Occipital lobe (tissue), 1 donor: ENCODE measurements at regions not wholly inside any gene's neighbourhood (a gene's known extent, or its start where the extent isn't known, plus 50 kb on each side); places are given as distances from the start of the nearest gene placed in this dataset.
"Not testable (repeated sequence)": the region's sequence is repeated elsewhere in the genome, so short reads cannot be mapped to it uniquely, and the experiment has no call there.

ENCODE experiments used
- DNase-seq: peaks from one replicate; lab custom pipeline; 2025; lab: John Stamatoyannopoulos, UW

DNA sequence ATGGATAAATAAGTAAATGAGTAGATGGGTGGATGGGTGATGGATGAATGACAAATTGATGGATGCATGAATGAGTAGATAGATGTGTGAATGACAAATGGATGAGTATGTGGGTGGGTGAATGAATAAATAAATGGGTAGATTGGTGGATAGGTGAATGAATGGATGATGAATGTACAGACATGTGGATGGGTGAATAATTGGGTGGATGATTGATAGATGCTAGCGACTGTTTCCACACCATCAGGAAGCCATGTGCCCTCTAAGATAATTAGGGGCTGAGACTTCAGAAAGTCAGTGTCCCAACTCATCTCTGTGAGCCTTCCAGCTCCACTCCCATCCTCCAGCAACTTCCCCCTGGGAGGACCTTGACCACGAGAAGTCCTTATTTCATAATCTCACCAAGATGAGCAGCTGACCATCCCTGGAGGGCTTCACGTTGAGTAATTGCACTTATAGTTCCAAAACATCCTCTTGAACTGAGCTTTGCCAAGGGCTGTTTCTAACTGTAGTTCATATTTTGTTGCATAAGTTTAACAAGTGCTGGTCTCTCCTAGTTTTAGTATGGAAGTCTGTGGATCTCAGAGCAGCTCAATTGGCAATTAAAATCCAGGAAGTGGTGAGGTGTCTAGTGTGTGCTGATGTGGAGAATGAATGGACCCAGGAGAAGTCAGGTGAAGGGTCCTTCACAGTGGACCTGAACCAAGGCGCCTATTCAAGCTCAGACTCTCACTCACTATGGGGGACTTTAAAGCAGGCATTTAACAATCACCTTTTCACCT is 295.7 kb downstream of the ADGRD1 start:
- no peak for DNase-seq

DNA sequence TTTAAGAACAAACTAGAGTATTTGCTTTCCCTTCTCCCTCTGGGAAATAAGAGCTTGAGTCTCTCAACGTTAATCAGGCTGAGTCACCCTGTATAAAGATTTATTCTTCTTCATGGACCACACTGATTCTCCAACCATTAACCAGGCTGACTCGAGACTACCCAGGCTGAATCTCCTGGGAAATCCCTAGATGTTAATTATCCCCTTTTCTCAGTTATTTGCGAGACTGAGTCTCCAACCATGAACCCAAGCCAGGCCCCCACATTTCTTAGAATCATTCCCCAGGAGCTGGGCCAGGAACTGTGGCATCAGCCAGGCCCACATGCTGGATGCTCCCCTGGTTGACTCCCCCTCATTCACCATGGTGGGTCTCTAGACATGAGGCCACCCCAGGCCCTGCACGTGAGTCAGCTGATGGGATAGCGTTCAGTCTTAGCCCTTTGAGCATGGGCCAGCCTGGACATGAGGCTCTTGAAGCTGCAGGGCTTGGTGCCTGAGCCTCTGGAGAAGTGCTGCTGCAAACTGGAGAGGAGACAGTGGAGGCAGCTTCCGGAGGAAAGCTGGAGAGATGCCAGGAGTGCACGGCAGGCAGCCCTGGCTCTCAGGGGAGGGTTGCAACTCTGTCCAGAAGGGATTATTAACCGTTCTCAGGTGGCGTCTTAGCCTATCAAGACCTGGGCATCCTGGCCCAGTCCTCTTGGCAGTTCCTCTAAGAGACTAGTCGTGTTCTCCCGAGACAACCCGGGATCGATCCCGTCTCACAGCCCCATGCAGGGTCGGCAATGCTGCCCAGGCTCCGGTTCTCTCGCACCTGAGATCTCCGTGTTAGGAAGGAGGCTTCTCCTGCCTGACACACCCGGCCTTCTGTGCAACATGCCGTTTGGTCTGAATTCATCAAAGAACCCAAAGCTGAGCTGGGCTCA is 296.6 kb downstream of the ADGRD1 start:
- no peak for DNase-seq

DNA sequence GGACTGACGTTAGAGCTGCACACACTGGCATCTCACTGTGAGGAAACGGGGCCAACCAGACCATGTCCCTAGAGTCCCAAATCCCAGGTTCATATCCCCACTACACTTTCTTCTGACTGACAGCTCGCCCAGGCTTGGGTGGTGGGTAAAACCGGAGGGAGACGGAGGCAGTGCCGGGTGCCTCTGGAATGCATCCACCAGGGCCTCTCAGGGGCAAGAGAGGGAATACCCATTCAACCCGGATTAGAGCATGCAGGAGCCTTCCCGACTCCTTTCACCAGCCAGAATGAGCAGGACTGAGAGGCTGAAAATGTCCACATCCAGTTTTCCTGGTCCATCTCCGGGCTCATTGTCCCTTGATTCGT is 297.2 kb downstream of the ADGRD1 start:
- no peak for DNase-seq

DNA sequence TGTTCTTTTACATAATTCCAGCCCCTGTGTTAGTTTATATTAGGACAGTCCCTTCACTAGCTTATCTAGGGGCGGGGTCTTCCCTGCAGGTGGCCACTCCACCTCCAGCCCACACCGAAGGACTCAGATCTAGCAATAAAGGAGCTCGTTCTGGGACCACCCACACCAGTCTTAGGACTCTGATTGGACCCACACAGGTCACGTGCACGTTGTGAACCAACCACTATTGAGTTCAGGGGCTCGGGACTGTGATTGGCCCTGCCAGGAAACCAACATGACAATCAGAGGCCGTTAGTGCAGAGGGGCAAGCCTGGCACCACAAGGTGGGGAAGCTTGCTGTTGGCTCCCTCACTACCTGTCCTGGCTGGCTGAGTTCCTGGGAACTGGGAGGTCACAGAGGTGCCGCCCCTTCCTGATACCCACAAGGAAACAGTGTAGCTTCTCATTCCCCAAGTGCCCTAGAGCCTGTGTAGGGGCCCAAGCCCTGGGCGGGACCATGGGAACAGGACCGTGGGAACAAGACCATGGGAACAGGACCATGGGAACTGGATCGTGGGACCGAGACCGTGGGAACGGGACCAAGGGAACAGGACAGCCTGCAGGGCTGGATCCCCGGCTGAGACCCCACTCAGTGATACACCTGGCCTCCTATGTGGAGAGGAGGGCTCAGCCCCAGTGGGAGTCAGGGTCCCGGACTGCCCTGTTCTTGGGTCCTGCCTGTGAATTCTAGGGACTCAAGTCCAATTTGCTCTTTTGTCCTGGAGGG is 297.8 kb downstream of the ADGRD1 start:
- no peak for DNase-seq

DNA sequence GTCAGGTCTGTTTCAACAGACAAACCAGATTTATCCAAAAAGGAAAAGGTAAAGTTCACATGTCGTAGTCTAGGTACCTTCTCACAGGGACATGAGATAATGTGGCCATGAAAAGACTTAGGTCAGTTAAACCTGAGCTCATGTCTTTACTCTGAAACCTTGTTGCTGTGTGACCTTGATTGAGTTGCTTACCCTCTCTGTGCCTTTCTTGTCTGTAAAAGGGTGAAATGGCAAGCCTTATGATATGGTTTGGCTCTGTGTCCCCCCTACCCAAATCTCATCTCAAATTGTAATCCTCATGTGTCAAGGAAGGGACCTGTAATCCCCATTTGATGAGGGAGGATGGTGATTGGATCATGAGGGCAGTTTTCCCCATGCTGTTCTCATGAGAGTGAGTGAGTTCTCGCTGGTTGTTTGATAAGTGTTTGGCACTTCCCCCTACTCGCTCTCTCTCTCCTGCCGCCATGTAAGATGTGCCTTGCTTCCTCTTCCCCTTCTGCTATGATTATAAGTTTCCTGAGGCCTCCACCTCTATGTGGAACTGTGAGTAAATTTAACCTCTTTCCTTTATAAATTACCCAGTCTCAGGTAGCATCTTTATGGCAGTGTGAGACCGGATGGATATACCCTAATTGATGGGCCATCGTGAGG is 299.8 kb downstream of the ADGRD1 start:
- no peak for DNase-seq

DNA sequence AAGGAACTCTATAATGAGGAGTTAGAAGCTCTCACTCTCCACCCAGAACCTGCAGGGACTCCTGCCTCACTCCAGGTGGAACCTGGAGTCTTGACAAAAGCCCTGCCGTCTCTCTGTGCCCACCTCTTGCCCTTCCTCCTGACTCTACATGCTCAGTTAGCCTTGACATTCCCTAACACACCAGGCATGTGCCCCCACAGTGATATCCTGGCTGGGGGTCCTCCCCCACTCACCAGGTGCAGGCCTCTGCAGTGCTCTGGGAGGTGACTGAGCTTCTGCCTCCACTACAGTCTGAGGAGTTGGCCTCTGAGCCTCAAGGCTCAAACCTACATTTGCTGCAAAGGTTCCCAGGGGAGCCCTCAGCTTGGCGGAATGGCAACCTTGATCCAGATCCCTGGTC is 300.7 kb downstream of the ADGRD1 start:
- no peak for DNase-seq

DNA sequence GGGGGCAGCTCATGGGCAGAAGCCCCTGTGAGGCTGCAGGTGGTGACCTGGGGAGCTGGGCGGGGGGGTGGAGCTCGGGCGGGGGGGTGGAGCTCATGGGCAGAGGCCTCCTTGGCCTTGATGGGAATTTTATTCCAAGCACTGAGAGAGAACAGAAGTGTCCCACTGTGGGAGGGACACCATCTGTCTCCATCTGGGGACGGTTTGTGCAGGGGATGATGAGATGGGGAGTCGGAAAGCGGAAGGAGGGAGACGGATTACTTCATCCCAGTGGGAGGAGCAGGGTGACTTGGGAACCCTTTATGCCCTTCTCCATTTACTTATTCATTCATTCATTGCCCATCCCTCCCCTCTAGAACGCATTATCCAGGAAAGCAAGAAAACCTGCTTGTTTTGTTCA is 304.7 kb downstream of the ADGRD1 start:
- DNase-seq = no peak

DNA sequence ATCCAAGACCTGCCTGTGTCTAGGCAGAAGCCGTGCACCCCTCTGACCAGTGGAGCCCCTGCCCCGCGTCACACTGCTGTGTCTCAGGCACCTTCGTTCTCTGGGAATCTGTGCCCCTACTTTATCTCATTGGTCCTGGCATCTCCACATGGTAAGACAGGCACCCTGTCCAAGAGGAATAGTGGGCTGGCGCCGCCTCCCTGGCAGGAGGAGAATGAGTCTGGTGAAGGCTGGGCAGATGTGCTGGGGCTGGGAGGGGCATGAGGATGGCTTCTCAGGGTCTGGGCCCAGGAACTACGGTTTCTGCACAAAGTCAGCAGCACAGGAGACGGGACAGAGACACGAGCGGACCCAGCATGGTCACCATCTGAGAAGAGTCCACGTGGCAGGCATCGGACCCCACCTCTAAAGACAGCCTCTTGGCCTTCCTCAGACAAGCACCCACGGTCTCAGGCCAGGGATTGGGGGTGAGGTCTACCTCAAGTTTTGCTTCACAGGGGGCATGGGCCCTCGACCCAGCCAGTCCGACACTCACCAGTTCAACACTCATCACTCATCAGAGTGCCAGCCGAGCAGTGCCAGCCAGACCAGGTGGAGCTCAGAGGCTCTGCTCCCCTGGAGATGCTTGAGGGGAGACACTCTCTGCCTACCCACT is 306.7 kb downstream of the ADGRD1 start:
- no peak for DNase-seq

DNA sequence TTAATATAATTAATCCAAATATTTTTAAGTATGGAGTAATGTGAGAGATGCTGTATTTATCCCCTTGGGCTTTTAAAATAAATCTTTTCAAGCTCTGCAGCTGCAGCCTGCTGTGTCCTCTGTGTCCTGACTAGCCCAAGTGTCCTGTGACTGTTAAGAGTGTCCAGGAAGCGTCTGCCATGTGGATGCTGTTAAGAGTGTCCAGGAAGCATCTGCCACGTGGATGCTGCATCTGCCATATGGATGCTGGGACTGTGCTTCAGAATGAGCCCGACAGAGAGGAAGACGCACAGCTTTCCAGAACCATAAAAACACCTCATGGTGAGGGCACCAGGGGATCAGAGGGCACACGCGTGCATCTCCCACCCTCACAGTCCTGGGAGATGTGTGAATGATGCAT is 307.2 kb downstream of the ADGRD1 start:
- no peak for DNase-seq

DNA sequence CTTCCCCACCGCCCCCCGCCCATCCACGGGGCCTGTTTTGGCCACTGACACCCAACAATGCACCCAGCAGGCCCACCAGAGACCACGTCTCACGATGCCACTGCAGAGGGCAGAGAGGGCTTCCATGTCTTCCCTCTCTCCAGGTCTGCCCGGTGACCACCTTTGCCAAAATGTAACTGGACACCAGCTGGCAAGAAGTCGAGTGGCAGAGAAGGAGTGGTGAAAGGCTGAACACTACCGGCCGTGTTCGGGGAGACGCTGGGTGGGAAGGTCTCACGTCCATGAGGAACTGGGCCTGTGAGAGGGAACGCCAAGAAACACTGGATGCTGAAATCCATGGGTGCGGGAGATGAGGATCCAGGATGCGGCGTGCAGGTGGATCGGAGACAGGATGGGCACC is 308.2 kb downstream of the ADGRD1 start:
- no peak for DNase-seq

DNA sequence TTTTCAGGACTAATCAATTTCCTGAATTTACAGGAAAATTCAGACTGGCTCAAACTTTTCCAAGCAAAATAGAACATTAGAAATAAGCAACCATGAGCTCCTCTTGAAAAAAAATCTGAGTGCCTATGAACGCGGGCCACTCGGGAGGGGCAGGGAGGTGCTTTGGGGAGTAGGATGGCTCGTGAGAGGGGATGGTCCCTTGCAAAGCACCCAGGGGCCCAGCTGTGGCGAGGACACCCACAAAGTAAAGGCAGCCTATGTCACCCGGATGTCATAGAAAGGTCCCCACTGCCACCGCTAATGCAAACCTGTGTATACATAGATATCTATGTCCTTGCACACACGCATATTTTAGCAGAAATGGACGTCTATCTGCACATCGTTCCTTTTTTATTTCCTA is 309.9 kb downstream of the ADGRD1 start:
- DNase-seq = no peak

DNA sequence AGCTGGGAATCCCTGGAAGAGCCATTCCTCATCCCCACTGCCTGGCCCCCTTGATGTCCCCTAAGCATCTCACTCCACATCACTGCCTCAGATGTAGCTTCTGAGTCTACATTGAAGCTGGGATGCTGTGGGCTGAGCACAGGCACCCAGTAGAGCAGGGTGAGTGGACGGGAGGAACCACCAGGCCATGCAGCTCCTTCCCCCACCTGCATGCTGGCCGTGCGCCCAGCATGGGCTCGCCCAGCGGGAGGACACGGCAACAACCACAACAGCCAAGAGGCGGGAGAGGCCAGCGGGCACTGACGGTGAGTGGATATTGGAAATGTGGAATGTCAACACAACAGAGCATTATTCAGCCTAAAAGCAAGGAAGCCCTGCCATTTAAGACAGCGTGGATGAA is 310.9 kb downstream of the ADGRD1 start:
- no peak for DNase-seq

DNA sequence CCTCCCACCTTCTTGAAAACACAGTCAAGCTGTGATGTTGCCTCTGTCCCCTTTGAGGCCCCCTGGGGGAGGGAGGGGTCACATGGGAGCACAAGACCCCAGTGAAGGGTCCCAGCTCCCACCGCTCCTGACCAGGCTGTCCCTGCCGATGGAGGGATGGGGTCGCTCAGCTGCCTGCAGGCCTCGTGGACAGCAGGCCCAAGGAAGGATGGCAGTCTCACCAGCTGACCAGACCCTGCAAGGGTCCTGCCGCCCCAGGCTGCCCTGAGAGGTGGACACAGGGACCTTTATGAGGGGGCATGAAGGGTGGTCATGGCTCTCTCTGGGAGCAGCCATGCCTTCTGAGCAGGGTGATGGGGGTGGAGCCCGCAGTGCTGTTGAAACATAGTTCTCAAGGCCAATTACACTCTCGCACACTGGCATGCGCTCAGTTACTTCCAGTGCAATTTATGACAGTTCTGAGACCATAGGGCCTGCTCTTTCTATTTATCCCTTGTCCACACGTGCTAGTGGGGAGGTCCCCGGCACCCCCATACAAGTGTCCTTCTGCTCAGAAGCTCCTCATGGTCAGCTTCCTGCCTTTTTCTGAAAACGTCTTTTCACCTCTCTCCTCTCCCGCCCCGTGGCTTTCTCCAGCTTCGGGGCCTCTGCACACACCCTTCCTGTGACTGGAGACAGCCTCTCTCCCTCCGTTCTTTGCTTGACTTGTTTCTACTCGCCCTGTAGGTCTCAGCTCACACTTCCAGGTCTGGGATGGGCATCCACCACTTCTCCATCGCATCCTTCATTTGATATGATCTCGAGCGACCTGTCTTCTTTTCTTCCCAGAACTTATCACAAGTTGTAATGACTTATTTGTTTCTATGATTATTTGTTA is 313.1 kb downstream of the ADGRD1 start:
- DNase-seq = no peak

DNA sequence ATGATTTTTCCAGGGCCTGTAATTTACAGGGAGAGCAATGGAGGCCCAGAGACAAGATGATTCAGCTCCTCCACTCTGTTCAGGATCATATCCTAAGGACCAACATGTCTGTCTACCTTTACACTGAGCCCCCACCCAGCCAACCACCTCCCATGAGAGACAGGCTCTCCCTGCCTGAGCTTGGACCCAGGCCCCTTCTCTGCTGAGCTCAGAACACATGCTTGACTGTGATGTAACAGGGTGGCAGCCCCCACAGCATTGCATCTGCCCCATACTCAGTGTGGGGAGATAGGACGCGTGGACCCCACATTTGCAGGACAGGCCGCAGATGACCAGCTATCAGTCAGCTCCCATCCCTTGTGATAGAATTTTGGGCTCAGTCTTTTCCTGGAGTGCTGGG is 313.9 kb downstream of the ADGRD1 start:
- DNase-seq = no peak

DNA sequence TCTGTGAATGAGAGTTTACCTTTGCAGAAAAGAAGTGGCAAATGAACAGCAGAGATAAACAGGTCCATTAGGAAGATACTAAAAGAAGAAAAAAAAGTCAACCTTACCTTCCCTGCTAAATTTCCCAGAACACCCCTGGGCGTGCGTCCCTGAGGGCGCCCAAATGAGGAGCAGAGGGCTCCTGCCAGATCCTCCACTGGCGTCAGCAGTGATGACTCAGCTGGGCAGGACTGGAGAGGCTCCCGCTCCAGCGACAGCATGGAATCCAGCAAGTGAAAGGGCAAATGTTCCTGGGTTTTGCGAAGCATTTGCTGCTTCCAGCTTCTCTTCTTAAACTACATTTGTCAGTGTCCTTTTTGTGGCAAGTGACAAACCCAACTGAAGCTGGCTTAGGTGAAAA is 314.4 kb downstream of the ADGRD1 start:
- DNase-seq = not testable (repeated sequence)

DNA sequence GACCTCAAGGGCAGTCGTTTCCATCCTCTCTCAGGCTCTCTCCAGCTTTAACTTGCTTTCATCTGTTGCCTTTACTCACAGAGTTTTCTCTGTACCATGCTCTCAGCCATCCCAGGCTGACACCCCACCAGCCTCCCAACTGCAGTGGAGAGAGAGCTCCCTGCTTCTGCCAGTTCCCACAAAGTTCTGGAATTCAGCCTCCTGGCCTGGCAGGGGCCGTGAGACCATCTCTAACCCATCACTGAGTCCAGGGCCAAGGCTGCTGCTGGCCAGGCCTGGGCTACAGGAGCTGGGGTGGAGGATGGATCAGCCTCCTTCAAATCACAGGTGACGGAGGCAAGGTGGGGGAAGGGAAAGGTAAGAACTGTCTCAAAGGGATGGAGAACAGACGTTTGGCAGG is 314.9 kb downstream of the ADGRD1 start:
- not testable (repeated sequence) for DNase-seq

DNA sequence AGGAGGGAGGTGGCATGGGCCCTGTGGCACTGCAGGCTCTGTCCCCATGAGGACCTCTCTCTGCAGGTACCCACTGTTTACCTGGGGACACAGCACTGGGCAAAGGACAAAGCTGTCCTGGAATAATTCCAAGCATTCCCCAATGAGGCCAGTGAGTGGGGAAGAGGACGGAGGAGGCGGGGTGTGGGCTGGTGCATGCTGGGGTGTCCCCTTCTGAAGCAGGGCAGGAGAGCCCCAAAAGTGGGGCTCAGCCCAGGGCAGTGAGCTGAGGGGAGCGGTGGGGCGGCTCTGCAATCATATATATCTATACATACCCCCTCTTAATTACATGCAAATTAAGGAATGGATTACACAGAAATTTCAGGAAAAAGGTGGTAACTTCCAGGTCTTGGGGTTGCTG is 315.8 kb downstream of the ADGRD1 start:
- DNase-seq = no peak

DNA sequence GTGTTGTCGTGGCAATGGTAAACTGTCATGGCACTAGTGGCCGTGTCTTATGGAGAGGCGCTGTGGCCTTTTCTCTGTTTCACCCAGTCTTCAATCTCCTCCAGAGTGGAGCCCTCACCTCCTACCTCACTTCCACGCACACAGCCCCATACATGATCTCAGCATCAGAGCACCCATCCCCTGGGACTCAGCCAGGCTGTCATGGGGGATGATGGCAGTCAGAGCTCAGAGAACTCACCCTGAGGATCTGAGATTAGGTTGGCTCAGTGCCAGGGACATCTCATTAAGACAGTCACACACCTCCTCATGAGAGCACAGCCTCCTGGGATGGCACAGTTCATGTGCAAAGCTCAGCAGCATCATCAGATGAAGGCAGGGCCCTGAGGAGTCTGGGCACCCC is 316.3 kb downstream of the ADGRD1 start:
- not testable (repeated sequence) for DNase-seq

DNA sequence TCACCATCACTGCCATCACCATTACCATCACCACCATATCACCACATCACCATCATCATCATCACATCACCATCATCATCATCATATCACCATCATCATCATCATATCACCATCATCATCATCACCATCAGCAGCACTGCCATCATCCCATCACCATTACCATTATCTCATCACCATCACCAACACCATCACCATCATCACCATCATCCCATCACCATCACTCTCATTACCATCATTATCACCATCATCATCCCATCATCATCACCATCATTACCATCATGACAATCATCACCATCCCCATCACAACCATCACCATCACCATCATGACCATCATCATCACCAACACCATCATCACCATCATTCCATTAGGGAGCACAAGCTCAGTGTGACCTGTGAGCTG is 318.0 kb downstream of the ADGRD1 start:
- DNase-seq = no peak

DNA sequence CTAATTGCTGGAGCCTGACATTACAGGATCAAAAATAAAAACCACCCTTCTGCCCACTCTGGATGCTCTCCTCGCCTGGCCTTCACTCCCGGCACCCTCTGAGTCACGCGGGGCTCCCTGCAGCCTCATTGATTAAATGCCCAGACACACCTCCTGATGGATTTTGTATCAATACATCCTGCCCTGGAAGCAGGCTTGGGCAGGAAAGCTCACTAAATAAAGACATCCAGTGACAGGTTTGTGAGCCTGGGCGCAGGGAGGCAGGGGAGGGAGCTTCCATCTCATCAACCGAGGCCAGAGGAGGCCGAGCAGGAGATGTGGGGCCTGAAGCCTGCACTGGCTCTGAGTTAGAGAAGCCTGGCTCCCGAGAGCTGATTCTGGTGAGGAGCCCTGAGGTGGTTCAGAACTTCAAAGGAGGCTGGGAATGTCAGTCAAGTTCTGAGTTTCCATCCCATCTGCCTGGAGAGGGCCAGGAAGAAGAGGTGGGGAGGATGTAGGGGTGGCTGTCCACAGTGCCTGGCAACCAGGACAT is 318.6 kb downstream of the ADGRD1 start:
- DNase-seq = not testable (repeated sequence)
